NCI-H1930 (cell line): ENCODE measurements at regions not wholly inside any gene's neighbourhood (a gene's known extent, or its start where the extent isn't known, plus 50 kb on each side); places are given as distances from the start of the nearest gene placed in this dataset.

Source experiments
- DNase-seq, 2 experiments: peaks; one replicate each; lab custom pipeline; 2025; lab: John Stamatoyannopoulos, UW

DNA sequence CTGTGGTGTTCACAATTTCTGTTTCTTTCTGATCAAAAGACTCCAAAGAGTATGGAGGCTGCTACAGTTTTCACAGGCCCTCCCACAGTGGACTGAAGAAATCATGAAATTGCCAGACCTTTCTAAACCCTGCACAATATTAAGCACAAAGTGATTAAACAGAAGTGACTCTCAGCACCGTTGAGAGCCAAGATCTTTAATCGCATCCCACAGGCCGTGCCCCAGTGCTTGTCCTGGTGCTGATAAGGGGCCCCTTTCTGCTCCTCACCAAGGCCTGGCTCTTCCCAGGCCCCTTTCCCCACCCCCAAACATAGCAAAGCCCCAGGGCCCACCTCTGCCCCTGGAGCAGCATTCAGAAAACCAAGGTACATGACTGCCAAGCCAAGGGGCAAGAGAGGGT lies 57.4 kb upstream of the BMAL1 start:
- DNase-seq = no peak

DNA sequence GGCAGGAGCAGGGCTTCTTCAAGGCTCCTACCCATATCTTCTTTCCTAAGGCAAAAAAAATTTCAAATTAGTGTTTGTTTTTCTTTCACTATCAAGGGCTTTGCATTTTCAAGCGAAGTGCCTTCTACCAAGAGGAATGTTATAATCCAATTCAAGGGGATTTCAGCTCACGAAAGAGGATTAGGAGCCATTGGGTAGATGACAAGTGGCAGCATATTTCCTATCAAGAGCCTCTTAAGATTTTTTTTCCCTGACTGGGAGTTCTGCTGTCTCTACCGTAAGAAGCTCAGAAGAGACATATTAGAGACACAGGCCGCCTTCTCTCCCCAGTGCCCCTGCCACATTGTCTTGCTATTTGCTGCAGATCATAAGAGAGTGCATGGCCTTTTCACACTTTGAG lies 55.9 kb upstream of the BMAL1 start:
- no peak for DNase-seq

DNA sequence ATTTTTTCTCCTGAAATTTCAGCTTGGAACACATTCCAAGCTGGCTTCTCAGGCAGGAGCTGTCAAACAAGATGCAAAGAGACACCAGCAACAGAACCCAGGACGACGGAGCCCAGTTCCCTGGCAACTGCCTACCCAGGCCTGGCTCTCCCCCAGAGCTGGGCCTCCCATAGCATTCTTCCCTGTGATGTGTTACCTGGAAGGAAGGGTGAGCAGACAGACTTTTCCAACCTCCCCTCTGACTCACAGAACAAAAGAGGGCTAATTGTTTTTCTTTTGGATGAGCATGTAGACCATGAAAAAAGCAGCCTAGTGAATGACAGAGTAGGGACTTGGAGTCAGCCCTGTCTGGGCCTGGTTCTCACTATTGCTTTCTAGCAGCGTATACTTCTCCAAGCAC lies 55.3 kb upstream of the BMAL1 start:
- no peak for DNase-seq

DNA sequence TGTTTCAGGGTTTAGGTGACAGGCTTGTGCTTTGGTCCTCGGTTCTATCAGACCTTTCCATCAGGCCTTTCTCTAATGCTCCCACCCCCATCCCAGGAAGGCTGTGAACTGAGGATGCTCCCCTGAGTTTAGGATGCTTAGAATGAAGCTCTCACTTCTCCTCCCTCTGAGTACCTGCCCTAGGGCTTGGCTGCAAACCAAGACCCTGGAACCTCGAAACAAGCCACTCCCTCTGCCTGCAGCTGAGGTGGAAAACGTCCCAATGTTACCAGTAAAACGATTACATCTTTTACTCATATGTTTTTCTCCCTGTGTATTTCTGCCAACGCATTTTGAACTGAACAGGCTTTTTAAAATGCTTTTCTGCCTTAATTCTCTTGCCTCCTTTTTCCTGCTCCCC lies 54.5 kb upstream of the BMAL1 start:
- no peak for DNase-seq

DNA sequence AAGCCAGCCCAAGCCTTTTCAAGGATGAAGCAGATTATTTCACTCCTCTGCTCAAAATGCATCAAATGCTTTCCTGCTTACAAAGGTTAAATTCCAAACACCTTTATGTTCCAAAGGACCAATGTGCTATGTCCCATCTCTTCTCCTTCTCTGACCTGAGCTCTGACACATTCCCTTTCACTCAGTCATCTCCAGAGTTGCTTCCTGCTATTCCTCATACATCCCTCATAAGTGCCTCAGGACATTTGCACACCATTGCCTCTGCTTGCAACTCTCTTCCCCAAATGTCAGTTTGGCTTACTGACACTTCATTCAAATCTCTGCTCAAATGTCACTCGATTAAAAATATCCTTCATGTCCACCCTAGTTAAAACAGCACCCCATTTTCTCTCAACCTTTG lies 53.3 kb upstream of the BMAL1 start:
- no peak for DNase-seq

DNA sequence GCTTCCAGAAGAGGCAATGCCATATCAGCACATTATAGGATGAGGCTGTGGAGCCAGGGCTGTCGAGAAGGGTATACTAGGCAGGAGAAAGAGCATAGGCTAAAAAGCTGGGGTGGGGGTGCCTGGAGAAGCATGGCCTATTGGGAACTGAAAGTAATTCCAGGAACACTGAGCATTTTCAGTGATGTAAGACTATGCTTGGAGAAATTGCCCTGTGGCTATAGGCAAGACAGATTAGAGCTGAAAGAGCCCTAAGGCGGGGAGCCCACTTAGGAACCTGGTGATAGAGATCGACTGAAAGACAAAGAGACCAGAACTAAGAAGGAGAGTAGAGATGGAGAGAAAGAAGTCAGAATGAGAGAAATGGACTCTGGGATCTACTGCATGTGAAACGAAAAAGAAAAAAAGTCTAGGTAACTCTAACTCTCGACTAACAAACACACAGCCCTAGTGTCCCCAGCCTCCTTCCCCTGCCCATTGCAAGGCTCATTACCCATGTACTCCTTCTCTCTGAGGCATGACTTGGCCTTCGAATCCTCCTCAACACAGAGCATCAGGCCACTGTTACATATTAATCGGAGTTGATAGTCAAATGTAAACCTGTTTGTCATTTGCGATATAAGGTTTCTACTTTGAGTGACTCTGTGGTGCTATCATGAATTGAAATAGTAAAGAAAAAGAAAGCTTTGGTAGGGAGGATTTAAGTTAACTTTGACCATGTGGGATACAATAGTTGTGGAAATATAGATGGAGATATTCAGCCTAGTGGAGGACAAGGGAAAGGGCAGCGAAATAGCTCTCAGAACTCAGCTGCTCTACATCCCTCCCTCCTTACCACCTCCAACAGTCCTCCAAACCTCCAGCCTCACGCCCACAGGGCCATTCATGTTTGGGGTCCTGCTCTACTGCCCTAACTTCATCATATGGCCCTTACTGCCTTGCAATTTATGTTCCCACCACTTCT lies 52.3 kb upstream of the BMAL1 start:
- DNase-seq = no peak

DNA sequence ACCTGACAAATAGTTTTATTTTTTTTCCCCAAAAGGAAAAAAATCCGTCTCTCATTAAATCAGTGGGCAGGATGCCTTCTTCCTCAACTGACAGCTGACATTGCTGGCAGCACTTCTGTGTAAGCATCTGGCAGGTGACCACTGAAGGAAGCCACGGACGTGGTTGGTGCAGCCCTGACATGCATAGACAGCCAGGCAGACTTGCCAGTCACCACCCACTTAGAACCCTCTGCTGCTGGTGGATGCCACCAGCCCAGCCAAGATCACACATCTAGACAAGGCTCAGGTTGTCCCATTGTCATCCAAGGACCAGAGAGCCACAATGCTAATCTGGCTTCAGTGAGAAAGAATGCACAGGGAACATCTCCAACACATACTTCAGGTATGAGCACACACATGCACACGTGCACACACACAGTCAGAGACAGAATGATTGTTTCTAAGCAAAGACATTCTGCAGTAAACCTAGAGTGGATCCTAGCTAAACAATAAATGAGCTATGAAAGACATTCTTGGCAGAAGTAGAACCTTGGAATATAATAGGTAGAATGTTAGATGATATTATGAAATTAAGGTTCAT lies 49.8 kb upstream of the BMAL1 start:
- DNase-seq = no peak
